ENCODE measurements at regions not wholly inside any gene's neighbourhood (a gene's known extent, or its start where the extent isn't known, plus 50 kb on each side); places are given as distances from the start of the nearest gene placed in this dataset.

DNA sequence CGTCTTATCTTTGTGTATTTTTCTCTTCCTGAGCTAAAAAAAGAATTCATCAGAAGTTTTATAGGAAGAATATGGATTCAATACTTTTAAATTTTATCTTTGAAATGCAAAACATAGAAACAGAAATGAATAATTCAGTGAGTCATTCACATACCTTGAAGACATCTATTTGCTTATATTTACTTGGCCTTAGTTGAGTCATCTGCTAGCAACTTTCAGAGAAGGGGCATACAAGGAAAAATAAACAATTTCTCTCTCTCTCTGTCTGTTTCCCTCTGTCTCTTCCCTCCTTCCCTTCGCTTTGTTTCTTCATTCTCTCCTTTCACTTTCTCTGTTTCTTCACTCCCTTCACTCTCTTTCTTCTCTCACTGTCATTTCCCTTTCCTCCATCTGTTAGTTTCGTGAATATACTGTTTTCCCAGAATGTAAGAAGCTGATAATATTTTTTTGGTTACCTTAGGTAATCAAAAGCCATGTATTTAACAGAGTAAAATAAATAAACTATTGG lies 477.2 kb downstream of the BRINP3 start:
- TF ChIP-seq, protein P1, sequence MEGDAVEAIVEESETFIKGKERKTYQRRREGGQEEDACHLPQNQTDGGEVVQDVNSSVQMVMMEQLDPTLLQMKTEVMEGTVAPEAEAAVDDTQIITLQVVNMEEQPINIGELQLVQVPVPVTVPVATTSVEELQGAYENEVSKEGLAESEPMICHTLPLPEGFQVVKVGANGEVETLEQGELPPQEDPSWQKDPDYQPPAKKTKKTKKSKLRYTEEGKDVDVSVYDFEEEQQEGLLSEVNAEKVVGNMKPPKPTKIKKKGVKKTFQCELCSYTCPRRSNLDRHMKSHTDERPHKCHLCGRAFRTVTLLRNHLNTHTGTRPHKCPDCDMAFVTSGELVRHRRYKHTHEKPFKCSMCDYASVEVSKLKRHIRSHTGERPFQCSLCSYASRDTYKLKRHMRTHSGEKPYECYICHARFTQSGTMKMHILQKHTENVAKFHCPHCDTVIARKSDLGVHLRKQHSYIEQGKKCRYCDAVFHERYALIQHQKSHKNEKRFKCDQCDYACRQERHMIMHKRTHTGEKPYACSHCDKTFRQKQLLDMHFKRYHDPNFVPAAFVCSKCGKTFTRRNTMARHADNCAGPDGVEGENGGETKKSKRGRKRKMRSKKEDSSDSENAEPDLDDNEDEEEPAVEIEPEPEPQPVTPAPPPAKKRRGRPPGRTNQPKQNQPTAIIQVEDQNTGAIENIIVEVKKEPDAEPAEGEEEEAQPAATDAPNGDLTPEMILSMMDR (IDR thresholded peaks at IDR 0.05) = no peak
- no peak for TF ChIP-seq ZFX (IDR thresholded peaks at IDR 0.05; ENCODE audit: borderline replicate concordance)

Data from 22Rv1 (cell line).